SU-DHL-6 (cell line): ENCODE measurements at regions not wholly inside any gene's neighbourhood (a gene's known extent, or its start where the extent isn't known, plus 50 kb on each side); places are given as distances from the start of the nearest gene placed in this dataset.

Experiments used
- EZH2phosphoT487 ChIP-seq: fragments of 200-600 bp; sonication (generic), shearing (Covaris generic); conservative IDR thresholded peaks from 2 replicates; pipeline ENCODE4 v1.6.1; 2018; ENCODE audit warnings: mild to moderate bottlenecking, antibody characterized with exemption, low read length, moderate library complexity, mixed read lengths
- TF ChIP-seq, protein P1 (sequence below): fragments of 200-600 bp; sonication (generic); IDR thresholded peaks from one replicate; pipeline ENCODE4 v1.5.1; 2017; ENCODE audit warnings: antibody characterized with exemption, mild to moderate bottlenecking, low read length, moderate library complexity; ENCODE audit not compliant: insufficient read depth, poor library complexity, severe bottlenecking

DNA sequence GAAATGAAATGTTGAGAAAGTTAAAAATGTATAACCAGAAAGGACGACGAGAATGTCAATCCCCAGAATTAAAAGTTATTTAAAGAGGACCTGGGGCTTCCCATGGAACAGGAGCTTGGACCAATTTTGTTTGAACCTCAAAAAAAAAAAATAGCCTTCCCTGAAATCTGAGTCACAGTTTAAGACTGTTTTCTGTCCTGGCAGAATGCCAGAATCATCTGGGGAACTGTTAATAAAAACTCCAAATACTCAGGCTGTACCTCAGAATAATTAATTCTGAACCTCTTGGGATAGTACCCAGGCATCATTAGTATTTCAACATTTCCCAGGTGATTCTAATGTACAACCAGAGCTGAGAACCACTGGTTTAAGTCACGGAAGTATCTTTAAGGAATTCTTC is 102.2 kb upstream of the SLCO6A1 start:
- TF ChIP-seq, protein P1, sequence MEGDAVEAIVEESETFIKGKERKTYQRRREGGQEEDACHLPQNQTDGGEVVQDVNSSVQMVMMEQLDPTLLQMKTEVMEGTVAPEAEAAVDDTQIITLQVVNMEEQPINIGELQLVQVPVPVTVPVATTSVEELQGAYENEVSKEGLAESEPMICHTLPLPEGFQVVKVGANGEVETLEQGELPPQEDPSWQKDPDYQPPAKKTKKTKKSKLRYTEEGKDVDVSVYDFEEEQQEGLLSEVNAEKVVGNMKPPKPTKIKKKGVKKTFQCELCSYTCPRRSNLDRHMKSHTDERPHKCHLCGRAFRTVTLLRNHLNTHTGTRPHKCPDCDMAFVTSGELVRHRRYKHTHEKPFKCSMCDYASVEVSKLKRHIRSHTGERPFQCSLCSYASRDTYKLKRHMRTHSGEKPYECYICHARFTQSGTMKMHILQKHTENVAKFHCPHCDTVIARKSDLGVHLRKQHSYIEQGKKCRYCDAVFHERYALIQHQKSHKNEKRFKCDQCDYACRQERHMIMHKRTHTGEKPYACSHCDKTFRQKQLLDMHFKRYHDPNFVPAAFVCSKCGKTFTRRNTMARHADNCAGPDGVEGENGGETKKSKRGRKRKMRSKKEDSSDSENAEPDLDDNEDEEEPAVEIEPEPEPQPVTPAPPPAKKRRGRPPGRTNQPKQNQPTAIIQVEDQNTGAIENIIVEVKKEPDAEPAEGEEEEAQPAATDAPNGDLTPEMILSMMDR: no peak
- no peak for TF ChIP-seq EZH2phosphoT487
